ENCODE measurements at regions not wholly inside any gene's neighbourhood (a gene's known extent, or its start where the extent isn't known, plus 50 kb on each side); places are given as distances from the start of the nearest gene placed in this dataset.

GRCh38 chr20:48147311-48147710 is 362.0 kb upstream of the SULF2 start:
- Histone ChIP-seq H3K27me3 (peaks cover 0 to 12% (median 0%) of the 10 kb centered on the region in 9 donors), H3K9me3 (peaks cover 0 to 1% (median 0%) of the 10 kb centered on the region in 12 donors), H3K4me1 (no peaks in the 10 kb centered on the region), H3K27ac (no peak overlapping the region), H3K36me3 (no peaks in the 10 kb centered on the region), H3K4me3 (no peak overlapping the region)
- DNase-seq (no peak), ATAC-seq (no peak)
- TF ChIP-seq, protein P1, sequence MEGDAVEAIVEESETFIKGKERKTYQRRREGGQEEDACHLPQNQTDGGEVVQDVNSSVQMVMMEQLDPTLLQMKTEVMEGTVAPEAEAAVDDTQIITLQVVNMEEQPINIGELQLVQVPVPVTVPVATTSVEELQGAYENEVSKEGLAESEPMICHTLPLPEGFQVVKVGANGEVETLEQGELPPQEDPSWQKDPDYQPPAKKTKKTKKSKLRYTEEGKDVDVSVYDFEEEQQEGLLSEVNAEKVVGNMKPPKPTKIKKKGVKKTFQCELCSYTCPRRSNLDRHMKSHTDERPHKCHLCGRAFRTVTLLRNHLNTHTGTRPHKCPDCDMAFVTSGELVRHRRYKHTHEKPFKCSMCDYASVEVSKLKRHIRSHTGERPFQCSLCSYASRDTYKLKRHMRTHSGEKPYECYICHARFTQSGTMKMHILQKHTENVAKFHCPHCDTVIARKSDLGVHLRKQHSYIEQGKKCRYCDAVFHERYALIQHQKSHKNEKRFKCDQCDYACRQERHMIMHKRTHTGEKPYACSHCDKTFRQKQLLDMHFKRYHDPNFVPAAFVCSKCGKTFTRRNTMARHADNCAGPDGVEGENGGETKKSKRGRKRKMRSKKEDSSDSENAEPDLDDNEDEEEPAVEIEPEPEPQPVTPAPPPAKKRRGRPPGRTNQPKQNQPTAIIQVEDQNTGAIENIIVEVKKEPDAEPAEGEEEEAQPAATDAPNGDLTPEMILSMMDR (IDR thresholded peaks at IDR 0.05), result no peak
- TF ChIP-seq POLR2A (IDR thresholded peaks at IDR 0.05), result no peak
- intact Hi-C loops (cut with DNase I), result no loop called here
- WGBS, 4 donors, result 68 to 82% (median 79%) methylated on average over 10 of the region's 10 CpGs

- Histone ChIP-seq H3K36me3 (no peaks in the 10 kb centered on the region), H3K4me1 (no peaks in the 10 kb centered on the region), H3K4me3 (no peak overlapping the region), H3K27ac (no peak overlapping the region), H3K9me3 (peaks cover 0 to 6% (median 0%) of the 10 kb centered on the region in 12 donors), H3K27me3 (peaks cover 0 to 11% (median 0%) of the 10 kb centered on the region in 9 donors)
- ATAC-seq, result no peak
- WGBS, 4 donors, result 72 to 82% (median 77%) methylated on average over 7 of the region's 7 CpGs
- intact Hi-C loops (cut with DNase I), result no loop called here
- DNase-seq, result no peak
- TF ChIP-seq, protein P1 (IDR thresholded peaks at IDR 0.05), result no peak
- no peak for TF ChIP-seq POLR2A (IDR thresholded peaks at IDR 0.05)
Measured at GRCh38 chr20:48146877-48147276, 361.6 kb upstream of the SULF2 start.

DNA sequence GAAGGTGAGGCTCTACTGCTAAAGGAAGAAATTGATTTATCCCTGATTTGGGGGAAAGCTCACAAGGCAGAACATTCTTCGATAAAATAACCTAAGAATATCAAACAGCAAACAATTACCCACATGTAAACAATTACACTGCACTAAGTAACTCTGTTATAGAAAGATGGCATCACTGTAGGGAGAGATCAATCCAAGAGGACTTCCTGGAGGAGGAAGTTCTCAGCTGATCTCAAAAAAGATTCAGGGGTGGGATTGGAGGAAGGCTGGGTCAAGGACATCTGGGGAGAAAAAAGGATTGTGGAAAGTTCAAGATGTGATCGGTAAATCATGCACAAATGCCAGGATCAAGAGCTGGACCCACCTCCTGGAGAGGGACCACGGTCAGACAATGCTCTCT is 361.0 kb upstream of the SULF2 start:
- Histone ChIP-seq H3K9me3 (peaks cover 0 to 11% (median 0%) of the 10 kb centered on the region in 12 donors), H3K36me3 (no peaks in the 10 kb centered on the region), H3K4me1 (no peaks in the 10 kb centered on the region), H3K27ac (no peak overlapping the region), H3K4me3 (no peak overlapping the region), H3K27me3 (peaks cover 0 to 9% (median 0%) of the 10 kb centered on the region in 9 donors)
- ATAC-seq, result no peak
- DNase-seq, result no peak
- 89 to 93% (median 92%) methylated on average over 3 of the region's 3 CpGs for WGBS, 4 donors
- intact Hi-C loops (cut with DNase I), result no loop called here
- TF ChIP-seq, protein P1 (IDR thresholded peaks at IDR 0.05), result no peak
- TF ChIP-seq POLR2A (IDR thresholded peaks at IDR 0.05), result no peak

- WGBS, 4 donors, result 77 to 87% (median 80%) methylated on average over 10 of the region's 10 CpGs
- intact Hi-C loops (cut with DNase I), result no loop called here
- Histone ChIP-seq H3K27ac (no peak overlapping the region), H3K9me3 (peaks cover 0 to 20% (median 0%) of the 10 kb centered on the region in 12 donors), H3K4me1 (no peaks in the 10 kb centered on the region), H3K27me3 (peaks cover 0 to 13% (median 0%) of the 10 kb centered on the region in 9 donors), H3K36me3 (no peaks in the 10 kb centered on the region), H3K4me3 (no peak overlapping the region)
- DNase-seq, result no peak
- ATAC-seq, result no peak
- TF ChIP-seq, protein P1 (IDR thresholded peaks at IDR 0.05), result no peak
- no peak for TF ChIP-seq POLR2A (IDR thresholded peaks at IDR 0.05)
Measured at GRCh38 chr20:48143435-48144081, 358.3 kb upstream of the SULF2 start.
